HCEC 1CT (cell line): ENCODE measurements at regions not wholly inside any gene's neighbourhood (a gene's known extent, or its start where the extent isn't known, plus 50 kb on each side); places are given as distances from the start of the nearest gene placed in this dataset.

ENCODE experiments used
- DNase-seq: peaks from one replicate; pipeline ENCODE4 v3.0.0-alpha.2; 2017

DNA sequence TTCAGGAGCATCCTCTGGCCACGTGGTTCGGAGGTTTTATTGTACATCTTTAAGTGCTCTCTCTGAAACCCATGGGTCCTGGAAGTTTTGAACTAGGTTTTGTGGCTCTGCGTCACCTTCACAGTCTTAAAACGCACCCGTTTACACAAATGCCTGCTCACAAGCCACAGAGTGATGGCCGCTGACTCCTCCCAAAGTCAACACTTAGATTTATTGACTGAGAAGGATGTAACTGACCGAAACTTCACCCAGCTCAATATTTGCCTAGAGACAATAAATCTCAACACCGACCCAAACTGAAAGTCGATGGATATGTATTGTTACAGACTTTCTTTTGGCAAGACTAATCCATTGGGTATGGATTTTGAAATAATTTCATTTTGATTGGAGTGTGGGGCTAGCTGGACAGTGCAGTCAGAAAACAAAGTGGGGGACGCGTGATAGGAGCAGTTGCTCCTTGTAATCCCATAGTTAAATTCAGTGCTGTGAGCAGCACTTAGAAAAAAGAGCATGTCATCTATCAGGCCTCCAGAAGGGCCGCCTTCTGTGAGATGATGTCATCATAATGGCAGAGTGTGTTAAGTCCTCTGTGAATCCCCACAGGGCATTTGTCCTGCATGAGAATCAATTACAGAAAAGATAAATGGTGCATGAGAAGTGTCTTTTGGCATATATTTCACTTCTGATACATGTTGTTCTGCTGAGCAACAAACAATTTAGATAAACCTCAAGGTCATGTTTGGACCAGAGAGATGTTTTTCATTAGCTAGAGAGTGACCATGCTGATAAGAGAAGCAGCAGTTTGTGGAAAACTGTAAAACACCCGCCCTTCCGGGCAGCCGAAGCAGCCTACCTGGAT lies 183.7 kb downstream of the INO80D start:
- no peak for DNase-seq

DNA sequence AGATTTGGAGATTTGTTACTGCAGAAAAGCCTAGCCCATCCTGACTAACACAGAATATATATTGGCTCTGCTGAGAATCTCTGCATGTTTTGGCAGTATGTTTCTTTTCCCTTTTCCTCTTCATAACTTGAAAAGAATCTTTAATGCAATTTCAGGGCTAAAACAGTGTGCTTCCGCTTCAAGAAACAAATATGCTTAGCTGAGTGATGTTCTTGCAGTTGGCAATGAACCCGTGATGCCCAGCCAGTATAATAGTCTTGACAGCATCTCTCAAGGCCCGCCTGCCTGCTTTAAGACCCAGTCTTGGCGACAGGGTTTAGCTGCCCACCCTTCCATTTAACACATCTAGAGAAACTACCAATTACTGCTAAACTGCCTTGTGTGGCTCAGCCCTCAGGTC lies 184.5 kb downstream of the INO80D start:
- no peak for DNase-seq

DNA sequence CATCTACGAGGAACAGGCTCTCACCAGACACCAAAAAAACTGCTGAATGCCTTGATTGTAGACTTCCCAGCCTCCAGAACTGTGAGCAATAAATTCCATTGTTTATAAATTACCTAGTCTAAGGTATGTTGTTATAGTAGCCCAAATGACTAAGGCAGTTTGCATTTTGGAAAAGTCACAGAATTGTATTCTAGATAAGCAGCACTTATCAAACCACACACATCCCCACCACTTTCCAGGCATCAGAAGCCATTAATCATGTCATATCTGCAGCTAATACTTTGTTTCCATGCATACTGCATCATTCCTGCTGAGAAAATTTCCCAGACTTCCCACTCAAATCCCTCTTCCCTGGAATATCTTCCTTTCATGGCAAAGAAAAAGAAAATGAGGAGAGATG lies 187.2 kb downstream of the INO80D start:
- no peak for DNase-seq

DNA sequence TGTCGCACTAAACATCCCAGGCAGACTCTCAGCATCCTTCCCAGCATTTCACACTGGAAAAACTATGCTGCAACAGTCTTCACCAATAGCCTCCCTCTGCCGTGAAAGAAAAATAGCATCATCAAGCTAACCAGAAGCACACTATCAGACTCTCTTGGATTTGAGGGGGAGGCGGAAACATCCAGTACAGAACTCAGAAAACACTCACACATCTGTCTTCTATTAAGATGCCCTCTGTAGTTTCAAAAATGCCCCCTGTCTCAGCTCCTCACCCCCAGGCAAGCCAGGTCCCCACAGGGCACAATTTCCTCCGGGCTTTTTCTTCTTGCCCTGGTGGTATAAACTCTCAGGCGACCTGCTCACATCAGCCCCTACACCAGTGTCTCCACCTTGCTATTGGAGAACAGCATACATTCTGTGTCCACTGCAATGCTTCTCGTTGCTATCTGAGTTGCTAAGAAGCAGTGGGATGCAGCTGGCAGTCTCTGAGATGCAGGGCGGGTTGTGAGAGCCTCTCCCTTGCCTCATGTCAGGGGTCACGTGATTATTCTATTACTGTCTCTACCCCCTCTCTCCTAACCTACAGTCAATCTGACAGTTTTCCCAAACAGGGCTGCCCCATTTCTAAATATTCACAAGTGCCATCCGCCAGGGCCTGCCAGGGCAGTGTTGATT lies 189.9 kb downstream of the INO80D start:
- no peak for DNase-seq

DNA sequence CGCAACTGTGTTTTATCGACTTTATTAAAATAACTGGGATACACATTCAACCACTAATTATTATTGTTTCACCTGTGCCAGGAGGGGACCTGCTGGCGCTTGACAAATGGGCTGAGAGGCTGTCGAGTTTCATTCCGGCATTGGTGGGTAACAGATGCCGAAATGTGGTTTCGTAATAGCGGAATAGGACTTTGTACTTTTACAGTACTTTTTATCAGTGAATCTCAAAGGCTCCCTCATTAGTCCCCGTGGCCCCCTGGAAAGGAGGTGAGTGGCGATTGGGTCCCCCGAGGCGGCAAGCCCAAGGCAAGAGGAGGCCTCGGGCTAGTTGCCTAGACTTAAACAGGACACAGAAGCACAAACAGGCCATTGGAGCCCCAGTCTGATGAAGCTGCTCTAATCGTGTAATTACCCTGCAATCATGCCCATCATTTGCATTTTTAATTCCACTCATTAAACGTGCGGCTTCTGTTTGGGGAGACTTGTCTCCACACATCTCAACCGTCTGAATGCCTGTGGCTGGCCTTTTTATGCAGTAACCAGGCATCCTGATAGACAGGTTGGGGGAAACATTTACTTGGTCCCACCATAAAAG lies 193.2 kb downstream of the INO80D start:
- no peak for DNase-seq

DNA sequence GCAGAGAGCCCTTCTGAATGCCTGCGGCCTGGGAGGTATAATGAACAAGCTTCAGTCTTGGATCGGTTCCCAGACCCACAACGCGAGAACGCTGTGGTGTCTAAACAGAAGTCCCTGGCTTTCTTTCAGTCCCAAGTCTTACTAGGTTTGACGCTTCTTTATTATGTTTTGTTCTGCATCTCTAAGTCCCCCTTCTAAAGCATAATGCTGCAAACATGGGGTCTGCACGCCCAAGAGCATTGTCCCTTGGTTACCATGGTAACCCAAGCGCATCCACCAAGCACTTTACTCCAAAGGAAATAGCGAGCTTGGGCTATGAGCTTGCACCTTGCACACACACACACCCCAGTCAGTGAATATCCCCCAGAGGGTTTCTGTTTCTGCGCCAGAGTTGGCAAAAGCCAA lies 193.7 kb downstream of the INO80D start:
- no peak for DNase-seq

DNA sequence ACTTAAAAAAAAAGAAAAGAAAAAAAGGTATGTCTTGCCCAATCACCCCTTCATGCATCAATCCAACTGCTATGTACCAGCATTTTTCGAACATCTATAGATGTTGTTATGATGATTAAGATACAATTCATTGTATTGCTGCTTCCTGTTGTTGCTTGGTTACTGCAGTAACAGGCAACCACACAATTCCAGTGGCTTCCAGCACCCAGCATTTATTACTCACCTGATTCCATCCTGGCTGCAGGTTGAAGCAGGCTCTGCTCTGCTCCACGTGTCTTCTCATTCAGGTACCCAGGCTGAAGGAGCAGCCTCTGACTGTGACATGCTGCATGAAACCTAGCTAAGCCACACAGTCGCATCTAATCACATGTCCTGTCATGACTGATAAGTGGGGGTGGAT lies 196.9 kb downstream of the INO80D start:
- peak; percentile 72 for DNase-seq

DNA sequence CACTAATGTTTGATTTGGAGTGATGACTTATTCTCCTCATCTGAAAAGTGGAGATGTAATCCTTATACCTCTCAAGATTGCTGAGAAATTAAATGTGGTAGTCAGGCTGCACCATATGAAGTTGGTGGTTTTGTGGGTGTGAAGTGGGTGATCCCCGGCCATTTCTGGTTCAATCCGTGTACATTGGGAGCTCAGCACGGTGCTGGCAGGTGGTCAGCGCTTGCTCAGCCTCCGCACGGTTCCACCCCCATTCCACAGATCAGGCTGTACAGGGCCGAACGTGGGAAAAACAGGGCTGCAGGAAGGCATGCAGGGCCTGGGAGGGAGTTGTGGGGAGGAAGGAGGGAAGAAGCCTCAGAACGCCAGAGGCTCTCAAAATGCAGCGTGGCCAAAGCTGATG lies 198.3 kb downstream of the INO80D start:
- DNase-seq = no peak

DNA sequence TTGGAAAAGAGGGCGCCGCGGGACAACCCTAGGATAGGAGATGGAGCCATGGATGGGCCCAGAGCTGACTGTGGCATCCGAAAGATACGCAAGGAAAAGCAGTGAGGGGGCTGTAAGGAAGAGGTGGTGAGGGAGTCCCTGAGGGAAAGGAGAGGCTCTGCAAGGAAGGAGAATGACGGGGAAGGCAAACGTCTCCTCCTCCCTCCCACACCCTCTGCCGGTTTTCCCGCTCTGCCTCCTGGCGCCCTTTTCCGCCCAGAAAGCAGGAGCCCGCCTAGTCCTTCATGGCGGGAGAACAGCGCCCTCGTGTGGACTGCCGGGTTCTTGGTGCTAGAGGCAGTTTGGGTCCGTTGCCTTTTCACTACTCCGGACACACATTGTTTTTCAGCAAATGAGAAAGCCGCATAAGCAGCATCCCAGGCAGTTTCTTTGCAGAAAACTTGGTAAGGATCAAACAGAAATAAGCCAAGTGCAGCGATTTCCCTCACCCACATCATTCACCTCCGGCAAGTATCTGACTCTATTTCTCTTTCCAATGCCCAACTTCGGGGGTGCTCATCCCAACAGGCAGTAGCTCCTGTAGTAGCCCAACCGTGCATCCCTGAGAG lies 200.4 kb downstream of the INO80D start:
- peak; percentile 79 for DNase-seq

DNA sequence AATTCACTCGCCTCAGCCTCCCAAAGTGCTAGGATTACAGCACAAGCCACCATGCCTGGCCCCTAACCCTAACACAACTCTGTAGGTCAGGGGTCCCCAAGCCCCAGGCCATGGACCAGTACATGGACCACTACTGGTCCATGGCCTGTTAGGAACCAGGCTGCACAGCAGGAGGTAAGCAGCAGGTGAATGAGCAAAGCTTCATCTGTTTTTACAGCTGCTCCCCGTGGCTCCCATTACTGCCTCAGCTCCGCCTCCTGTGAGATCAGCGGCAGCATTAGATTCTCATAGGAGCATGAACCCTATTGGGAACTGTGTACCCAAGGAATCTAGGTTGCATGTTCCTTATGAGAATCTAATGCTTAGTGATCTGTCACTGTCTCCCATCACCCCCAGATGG lies 201.7 kb downstream of the NRP2 start:
- no peak for DNase-seq

DNA sequence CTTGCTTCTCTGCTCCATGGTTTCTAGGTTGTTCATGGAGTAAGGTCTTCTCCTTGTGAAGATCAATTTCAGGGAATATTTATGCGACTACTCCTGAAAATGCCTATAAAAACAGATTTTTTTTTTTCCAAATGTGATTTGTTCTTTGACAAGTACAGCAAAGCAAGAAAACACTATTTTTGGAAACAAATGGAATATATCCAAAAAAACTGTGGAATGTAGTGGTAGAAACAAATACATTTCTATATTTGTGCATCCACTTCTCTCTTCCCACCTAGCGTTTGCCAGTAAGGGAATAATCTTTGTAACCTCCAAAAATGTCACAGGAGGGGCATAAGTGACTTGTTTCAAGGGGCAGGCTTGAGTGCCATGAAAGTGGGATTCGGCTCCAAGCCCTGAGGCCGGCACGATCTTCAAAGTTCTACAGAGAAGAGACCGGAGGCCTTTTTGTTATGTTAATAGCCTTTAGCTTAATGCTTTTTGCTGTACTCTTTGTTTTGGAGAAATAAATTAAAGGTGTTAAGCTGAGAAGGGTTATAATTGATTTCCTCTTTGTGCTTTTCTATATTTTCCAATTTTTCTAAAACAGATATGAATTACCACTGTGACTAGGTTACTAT lies 200.6 kb downstream of the NRP2 start:
- DNase-seq = no peak

DNA sequence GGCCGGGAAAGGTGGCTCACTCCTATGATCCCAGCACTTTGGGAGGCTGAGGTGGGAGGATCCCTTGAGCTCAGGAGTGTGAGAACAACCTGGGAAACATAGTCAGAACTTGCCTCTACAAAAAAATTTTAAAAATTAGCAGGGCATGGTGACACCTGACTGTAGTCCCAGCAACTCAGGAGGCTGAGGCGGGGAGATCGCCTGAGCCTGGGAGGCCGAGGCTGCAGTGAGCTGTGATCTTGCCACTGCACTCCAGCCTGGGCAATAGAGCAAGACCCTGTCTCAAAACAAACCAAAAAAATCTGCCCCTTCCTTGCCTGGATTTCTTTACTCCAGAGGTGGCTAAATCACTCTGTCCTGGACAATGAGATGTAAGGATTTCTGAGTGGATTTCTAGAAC lies 197.7 kb downstream of the NRP2 start:
- no peak for DNase-seq

DNA sequence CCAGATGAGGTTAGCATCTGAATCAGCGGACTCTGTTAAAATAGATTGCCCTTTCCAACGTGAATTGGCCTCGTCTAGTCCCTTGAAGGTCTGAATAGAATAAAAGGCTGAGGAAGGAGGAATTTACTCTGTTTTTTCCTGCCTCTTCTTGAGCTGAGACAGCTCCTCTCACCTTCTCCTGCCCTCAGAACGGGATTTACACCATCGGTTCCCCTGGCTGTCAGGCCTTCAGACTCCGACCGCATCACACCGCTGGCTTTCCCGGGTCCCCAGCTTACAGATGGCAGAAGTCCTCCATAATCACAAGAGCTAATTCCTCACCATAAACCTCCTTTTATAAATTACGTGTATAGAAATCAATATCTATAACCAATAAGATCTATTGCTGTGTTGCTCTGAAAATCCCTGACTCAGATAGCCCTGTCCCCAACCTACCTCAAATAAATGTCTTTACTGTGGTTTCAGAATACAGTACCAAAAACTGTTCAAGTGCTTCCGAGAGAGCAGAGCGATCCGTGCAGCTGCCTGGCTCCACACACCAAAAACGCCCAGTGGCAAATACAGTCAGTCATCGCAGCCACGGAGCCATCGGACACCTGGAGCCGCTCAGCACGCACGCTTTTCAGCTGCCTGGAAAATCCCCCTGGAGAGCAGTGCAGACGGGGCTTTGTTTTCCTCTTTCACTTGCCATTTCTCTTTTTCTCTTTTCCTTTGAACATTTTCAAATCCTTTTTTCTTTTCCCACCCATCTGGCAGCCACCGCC lies 196.9 kb downstream of the NRP2 start:
- no peak for DNase-seq

DNA sequence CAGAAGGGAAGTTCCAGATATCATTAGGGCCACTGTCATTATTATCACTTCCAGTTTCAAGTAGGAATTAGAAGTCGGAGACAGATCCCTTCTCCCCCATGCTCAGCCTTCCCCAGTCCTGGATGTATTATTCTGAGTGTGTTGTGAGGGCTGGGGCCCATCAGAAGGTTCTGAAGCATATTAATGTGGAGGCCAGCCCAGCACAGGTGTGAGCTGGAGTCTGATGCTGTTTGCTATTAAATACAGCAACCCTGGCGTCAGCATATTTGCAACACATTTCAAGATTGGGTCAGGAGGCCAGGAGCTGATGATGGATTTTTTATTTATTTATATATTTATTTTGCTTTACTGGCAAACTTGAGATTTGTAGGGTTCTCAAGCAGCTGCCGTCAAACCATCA lies 195.2 kb downstream of the NRP2 start:
- DNase-seq = no peak

DNA sequence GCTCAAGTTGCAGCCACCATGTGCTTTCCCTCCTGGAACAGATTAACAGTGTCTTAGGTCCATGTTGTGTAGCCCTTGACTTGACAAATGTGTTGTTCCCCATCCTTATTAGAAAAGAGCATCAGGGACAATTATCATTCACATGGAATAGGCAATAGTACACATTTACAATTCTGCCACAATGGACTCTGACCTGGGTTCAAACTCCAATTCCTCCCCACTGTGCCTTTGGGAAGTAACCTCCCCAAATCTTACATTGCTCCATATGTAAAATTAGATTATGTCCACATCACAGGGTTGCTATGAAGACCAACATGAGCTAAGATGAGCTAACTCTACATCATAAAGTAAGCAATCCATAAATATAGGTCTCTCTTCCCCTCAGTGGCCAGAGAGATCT lies 193.8 kb downstream of the NRP2 start:
- DNase-seq = no peak

DNA sequence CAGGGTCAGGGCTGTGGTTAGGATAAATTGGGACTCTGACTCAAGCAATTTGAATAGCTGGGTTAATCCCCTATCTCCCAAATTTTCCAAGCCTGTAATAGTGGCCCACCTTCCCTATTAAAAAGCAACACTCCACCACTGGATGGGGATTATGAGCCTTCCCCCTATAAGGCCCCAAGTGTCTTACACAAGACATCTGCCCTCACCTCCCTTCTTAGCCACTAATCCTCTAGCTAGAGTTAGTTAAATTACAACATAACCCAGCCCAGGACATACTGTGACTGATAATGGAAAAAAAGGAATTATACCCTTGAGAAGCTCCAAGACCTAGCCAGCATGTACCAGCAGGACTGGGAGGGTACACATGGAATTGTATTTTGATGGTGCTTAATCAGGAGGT lies 190.4 kb downstream of the NRP2 start:
- DNase-seq = no peak

DNA sequence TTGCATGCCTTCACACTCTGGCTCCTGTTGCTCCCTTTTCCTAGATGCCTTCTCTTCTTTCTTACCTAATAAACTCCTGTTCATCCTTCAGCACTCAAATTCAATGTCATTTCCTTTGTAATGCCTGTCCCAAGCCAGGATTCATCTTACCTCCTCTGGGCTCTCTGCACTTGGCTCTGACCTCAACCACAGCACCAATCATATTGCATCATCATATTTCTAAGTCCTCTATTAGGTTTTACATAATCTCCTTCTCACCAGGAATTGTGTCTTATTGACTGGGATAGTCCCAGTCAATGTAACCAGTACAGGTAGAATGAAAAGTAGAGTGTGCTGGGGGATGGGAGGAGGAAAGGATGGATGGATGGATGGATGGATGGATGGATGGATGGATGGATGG lies 187.1 kb downstream of the NRP2 start:
- DNase-seq = no peak

DNA sequence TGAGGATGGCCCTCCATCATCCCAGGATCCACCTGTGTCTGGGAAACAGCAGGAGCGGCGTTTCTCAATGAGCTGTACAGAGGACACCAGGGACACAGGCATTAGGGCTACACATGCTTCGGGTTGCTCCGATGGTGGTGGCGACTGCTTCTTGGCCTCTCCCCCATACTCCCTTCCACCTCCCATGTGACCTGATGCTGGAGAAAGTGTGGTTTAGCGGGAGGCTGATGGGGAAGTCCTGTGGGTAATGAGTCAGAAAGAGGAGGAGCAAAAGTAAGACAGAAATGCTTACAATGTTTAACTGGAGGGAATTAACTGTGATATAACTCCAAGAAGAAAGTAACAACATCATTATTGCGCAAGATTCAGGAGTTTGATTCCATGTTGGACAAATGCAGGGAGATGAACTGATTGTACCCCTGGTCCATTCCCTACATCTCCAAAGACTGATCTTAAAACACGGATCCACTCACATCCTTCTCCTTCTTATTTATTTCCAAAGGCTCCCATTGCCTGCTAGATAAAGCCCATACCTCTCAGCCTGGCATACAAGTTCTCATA lies 186.6 kb downstream of the NRP2 start:
- DNase-seq = peak; percentile 69

DNA sequence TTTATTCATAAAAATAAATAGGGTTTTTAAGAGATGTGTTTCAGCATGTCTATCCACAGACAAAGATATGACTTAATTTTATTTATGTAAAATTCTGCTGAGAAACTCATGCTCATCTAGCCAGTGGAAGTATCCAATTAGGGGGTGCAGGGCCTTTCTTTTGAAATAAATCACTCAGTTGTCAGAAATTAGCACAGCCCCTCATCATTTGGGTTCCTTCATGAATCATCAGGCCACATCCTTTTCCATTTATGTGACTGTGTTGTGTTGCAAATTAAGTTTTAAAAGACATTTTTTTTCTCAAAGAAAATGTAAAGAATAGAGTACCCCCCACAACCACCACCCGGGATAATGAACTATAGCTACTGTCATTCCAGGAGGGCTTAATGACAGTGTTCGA lies 185.8 kb downstream of the NRP2 start:
- DNase-seq = no peak

DNA sequence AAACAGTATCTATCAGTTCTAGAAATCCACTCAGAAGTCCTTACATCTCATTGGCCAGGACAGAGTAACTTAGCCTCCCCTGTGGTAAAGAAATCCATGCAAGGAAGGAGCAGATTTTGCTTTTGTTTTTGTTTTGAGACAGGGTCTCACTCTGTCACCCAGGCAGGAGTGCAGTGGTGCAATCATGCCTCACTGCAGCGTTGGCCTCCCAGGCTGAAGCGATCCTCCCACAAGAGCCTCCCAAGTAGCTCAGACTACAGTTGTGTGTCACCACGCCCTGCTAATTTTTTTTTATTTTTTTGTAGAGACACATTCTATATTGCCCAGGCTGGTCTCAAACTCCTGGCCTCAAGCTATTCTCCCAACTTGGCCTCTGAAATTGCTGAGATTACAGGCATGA lies 185.1 kb downstream of the NRP2 start:
- no peak for DNase-seq

DNA sequence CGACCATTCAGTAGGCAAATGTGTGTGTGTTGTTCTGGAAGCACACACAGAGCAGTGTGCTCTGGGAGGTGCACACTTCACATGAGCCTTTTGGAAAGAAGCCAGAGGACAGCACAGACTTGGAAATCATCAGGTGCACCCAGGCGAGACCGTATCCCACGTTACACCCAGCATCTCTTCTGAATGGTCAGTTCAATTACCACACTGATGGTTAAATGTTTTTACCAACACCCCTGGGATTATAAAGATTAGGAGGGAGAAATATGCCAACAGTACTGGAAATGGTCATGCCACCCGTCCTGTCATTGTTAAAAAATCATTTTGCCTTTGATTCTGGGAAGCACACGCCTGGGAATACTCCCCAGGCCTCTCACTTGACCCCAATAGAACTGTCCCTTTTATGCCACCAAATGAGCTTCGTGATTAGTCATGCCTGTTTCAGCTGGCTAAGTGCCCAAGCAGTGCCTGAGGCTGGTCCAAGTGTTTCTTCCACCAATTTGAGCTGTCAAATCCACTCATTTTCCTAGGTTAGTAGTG lies 183.7 kb downstream of the NRP2 start:
- DNase-seq = no peak

DNA sequence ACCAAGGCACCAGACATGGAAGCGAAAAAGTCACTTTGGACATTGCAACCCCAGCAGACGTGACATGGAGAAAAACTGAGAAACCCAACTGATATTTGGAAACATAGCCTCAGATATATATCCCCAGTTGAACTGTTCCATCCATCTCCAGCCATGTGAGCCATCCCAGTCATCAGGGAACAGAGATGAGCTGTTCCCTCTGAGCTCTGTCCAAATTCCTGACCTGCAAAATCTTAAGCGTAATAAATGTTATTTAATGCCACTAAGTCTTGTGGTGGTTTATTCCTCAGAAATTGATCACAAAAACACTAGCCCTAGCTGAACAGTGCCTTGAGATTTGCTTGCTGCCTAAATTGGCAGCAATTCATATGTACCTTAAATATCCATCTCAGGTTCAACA lies 182.8 kb downstream of the NRP2 start:
- no peak for DNase-seq
